Astrocyte of the cerebellum (primary cell): ENCODE measurements at regions not wholly inside any gene's neighbourhood (a gene's known extent, or its start where the extent isn't known, plus 50 kb on each side); places are given as distances from the start of the nearest gene placed in this dataset.
A peak's percentile ranks its signal among the peaks of the same experiment; 100 is the strongest.

ENCODE experiments used
- DNase-seq: peaks from one replicate; pipeline ENCODE4 v3.0.0-alpha.2; 2011; ENCODE audit warnings: low read depth
- H3K4me3 ChIP-seq: 2 replicates; pipeline ENCODE4 v1.5.1; 2011; ENCODE audit warnings: mild to moderate bottlenecking, low read depth, low read length, moderate library complexity
- in situ Hi-C: cut with HindIII; loops from 2 replicates; pipeline ENCODE4 v1.10.0; 2017; ENCODE audit warnings: low sequenced_read_pairs
- TF ChIP-seq, protein P1 (sequence below): IDR thresholded peaks from 2 replicates; pipeline ENCODE4 v1.5.1; 2012; ENCODE audit warnings: low read length, low read depth, moderate library complexity, mild to moderate bottlenecking; ENCODE audit errors: missing control alignments

- no peak for DNase-seq
These were observed 127.2 kb upstream of the FRMPD4 start for GRCh38 chrX:12011075-12011474.

DNA sequence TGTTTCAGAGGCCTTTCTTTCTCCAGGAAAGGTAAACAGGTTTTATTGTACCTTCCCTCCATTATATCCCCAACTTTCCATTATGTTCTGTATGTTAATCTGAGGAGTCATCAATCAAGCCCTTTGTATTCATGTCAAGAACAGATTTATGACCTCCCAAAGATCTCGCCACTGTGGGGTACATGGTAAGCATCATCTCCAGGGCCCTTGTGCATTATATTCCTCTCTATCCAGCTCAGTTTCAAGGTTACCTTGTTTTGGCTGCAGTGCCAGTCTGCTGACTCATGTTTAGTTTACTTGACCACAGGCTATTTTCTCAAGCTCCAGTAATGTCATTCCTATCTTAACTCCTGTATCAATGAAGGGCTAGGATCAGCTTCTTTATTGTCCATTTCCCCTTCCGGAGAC lies 125.1 kb upstream of the FRMPD4 start:
- in situ Hi-C loops: no loop called here
- DNase-seq: peak; percentile 49
- TF ChIP-seq, protein P1, sequence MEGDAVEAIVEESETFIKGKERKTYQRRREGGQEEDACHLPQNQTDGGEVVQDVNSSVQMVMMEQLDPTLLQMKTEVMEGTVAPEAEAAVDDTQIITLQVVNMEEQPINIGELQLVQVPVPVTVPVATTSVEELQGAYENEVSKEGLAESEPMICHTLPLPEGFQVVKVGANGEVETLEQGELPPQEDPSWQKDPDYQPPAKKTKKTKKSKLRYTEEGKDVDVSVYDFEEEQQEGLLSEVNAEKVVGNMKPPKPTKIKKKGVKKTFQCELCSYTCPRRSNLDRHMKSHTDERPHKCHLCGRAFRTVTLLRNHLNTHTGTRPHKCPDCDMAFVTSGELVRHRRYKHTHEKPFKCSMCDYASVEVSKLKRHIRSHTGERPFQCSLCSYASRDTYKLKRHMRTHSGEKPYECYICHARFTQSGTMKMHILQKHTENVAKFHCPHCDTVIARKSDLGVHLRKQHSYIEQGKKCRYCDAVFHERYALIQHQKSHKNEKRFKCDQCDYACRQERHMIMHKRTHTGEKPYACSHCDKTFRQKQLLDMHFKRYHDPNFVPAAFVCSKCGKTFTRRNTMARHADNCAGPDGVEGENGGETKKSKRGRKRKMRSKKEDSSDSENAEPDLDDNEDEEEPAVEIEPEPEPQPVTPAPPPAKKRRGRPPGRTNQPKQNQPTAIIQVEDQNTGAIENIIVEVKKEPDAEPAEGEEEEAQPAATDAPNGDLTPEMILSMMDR: no peak
- no peak overlapping the region for H3K4me3 ChIP-seq

More at GRCh38 chrX:12011075-12011474, 127.2 kb upstream of the FRMPD4 start:
- H3K4me3 ChIP-seq: no peak overlapping the region
- in situ Hi-C loops: no loop called here
- TF ChIP-seq, protein P1: no peak

DNA sequence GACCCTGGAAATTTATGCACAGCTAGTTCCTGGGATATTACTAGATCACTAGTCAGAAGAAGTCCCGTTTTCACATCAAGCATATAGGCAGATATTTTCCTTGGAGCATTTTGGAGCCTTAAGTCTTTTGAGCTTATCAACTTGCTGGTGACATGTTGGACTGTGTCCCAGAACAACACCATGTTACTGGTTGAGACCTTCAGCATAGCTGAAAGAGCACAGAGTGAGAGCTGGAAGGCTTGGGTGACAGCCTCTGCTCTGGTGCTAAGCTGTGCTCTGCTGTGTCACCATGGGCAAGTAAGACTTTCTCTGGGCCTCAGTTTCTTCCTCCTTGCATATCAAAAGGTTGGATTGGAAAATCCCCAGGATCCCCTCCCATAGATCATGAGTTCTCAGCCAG lies 116.6 kb upstream of the FRMPD4 start:
- in situ Hi-C loops: no loop called here
- no peak for DNase-seq
- TF ChIP-seq, protein P1: no peak
- H3K4me3 ChIP-seq: no peak overlapping the region

DNA sequence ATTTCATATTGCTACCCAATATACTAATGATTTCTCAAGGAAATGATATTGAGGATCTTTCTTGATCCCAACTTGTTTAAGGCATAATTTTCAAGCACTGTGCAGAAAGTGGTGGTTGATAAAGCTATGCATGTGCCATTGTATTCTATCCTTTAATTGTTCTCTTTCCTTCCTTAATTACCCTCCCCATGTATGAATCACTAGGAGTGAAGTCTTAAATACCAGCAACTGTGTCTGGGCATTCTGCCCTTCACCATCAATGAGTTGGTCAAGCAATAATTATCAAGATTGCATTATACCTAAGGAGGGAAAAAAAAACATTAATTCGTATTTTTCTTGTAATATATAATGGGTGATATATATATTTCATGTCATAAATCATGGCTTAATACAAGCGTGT lies 111.8 kb upstream of the FRMPD4 start:
- no peak overlapping the region for H3K4me3 ChIP-seq
- TF ChIP-seq, protein P1: no peak
- in situ Hi-C loops: no loop called here
- DNase-seq: no peak

GRCh38 chrX:12032082-12032481 lies 106.2 kb upstream of the FRMPD4 start:
- DNase-seq: no peak
- TF ChIP-seq, protein P1: no peak
- in situ Hi-C loops: no loop called here
- H3K4me3 ChIP-seq: no peak overlapping the region

DNA sequence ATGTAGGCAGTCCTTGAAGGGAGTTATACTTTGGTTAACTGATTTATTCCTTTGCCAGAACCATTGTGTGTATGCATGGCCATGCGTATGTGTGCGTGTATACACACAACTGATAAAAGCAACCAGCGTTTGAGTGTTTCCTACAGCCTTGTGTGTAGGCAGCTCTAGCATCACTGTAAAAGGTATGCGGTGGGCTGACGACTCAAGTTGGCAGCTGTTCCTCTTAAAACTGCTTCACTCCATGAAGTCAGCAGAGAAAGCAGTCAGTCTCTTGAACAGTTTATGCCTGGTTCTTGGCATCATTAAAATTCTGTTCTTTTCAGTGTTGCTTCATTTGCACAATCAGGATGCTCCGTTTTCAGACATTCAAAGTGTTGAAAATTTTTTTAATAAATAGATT lies 103.5 kb upstream of the FRMPD4 start:
- in situ Hi-C loops: no loop called here
- TF ChIP-seq, protein P1: no peak

GRCh38 chrX:12042615-12043014 lies 95.7 kb upstream of the FRMPD4 start:
- in situ Hi-C loops: no loop called here
- DNase-seq: no peak
- H3K4me3 ChIP-seq: no peak overlapping the region
- TF ChIP-seq, protein P1: no peak

More for the DNA sequence above, 103.5 kb upstream of the FRMPD4 start:
- no peak overlapping the region for H3K4me3 ChIP-seq
- no peak for DNase-seq
